ENCODE measurements at regions not wholly inside any gene's neighbourhood (a gene's known extent, or its start where the extent isn't known, plus 50 kb on each side); places are given as distances from the start of the nearest gene placed in this dataset.

DNA sequence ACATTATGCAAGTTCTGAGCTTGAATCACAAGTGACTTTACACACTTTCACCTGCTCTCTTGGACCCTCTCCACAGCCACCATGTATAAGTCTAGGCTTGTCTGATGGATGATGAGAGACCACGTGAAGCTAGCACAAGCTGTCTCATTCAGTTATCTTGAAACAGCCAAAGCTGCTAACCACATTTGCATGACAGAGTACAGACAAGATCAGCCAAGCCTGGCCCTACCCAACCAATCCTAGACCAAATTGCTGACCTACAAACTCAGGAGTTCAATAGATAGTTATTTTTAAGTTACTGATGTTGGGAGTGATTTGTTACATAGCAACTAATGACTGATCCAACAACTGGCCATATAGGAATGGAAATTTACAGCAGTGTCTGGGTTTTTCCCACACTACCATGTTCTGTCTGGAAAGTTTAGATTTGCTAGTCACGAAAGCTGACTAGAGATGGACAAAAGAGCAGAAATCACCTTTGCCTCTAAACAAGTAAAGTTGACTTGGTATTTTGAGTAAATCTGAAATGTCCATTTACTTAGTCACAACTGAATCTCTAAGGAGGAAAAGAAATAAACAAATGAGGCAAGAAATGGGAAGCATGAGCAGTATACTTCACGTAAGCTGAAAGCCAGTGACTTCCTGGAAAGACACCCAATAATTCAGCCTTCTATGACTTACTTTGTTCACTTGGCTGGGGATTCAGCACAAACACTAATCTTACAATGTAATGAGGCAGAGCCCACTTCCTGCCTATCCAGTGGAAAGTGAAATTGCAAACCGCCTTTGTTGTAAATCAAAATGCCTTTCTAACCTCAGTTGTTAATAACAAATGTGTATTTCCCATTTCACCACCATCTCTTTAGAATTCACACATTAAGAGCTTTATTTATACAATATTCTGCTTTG is 101.7 kb downstream of the FAM181B start:
- TF ChIP-seq ZFP30 (CRISPR knock-in tag; IDR thresholded peaks at IDR 0.05) (no peak), ZFP3 (CRISPR knock-in tag; IDR thresholded peaks at IDR 0.05) (no peak), ZNF565 (CRISPR knock-in tag; conservative IDR thresholded peaks at IDR 0.05; ENCODE audit: low read depth) (no peak), CSDC2 (CRISPR knock-in tag; IDR thresholded peaks at IDR 0.05) (no peak), RARB (CRISPR knock-in tag; IDR thresholded peaks at IDR 0.05) (no peak), ISL1 (CRISPR knock-in tag; IDR thresholded peaks at IDR 0.05) (no peak), PPARA (CRISPR knock-in tag; IDR thresholded peaks at IDR 0.05; ENCODE audit: borderline replicate concordance) (no peak), ESRRG (CRISPR knock-in tag; IDR thresholded peaks at IDR 0.05) (no peak), OSR1 (CRISPR knock-in tag; IDR thresholded peaks at IDR 0.05) (no peak)
- TF ChIP-seq, protein P1, sequence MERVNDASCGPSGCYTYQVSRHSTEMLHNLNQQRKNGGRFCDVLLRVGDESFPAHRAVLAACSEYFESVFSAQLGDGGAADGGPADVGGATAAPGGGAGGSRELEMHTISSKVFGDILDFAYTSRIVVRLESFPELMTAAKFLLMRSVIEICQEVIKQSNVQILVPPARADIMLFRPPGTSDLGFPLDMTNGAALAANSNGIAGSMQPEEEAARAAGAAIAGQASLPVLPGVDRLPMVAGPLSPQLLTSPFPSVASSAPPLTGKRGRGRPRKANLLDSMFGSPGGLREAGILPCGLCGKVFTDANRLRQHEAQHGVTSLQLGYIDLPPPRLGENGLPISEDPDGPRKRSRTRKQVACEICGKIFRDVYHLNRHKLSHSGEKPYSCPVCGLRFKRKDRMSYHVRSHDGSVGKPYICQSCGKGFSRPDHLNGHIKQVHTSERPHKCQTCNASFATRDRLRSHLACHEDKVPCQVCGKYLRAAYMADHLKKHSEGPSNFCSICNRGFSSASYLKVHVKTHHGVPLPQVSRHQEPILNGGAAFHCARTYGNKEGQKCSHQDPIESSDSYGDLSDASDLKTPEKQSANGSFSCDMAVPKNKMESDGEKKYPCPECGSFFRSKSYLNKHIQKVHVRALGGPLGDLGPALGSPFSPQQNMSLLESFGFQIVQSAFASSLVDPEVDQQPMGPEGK (CRISPR knock-in tag; IDR thresholded peaks at IDR 0.05; ENCODE audit: borderline replicate concordance) = no peak
- TF ChIP-seq, protein P2, sequence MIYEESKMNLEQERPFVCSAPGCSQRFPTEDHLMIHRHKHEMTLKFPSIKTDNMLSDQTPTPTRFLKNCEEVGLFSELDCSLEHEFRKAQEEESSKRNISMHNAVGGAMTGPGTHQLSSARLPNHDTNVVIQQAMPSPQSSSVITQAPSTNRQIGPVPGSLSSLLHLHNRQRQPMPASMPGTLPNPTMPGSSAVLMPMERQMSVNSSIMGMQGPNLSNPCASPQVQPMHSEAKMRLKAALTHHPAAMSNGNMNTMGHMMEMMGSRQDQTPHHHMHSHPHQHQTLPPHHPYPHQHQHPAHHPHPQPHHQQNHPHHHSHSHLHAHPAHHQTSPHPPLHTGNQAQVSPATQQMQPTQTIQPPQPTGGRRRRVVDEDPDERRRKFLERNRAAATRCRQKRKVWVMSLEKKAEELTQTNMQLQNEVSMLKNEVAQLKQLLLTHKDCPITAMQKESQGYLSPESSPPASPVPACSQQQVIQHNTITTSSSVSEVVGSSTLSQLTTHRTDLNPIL (CRISPR knock-in tag; IDR thresholded peaks at IDR 0.05; ENCODE audit: low read depth) = no peak
- TF ChIP-seq, protein P3, sequence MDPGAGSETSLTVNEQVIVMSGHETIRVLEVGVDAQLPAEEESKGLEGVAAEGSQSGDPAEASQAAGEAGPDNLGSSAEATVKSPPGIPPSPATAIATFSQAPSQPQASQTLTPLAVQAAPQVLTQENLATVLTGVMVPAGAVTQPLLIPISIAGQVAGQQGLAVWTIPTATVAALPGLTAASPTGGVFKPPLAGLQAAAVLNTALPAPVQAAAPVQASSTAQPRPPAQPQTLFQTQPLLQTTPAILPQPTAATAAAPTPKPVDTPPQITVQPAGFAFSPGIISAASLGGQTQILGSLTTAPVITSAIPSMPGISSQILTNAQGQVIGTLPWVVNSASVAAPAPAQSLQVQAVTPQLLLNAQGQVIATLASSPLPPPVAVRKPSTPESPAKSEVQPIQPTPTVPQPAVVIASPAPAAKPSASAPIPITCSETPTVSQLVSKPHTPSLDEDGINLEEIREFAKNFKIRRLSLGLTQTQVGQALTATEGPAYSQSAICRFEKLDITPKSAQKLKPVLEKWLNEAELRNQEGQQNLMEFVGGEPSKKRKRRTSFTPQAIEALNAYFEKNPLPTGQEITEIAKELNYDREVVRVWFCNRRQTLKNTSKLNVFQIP (CRISPR knock-in tag; IDR thresholded peaks at IDR 0.05; ENCODE audit: borderline replicate concordance, low read depth) = no peak
- ATAC-seq = no peak

DNA sequence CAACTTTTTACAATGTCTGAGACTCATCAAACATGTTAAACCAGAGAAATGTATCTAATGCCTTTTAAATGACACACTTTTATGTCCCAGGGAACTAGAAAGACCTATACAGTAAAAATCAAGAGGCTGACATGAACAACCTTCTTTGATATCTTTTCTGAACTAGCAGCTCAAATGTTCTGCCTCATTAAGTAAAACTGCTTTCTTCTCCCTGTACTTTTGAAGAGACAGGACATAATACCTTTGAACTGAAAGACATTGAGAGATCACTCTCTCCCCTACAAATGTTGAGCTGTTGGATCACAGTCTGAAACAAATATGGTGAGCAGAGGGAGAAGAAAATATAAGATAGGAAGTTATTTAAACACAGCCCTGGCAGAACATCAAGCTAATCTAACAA is 123.0 kb downstream of the FAM181B start:
- no peak for ATAC-seq
- TF ChIP-seq, protein P4, sequence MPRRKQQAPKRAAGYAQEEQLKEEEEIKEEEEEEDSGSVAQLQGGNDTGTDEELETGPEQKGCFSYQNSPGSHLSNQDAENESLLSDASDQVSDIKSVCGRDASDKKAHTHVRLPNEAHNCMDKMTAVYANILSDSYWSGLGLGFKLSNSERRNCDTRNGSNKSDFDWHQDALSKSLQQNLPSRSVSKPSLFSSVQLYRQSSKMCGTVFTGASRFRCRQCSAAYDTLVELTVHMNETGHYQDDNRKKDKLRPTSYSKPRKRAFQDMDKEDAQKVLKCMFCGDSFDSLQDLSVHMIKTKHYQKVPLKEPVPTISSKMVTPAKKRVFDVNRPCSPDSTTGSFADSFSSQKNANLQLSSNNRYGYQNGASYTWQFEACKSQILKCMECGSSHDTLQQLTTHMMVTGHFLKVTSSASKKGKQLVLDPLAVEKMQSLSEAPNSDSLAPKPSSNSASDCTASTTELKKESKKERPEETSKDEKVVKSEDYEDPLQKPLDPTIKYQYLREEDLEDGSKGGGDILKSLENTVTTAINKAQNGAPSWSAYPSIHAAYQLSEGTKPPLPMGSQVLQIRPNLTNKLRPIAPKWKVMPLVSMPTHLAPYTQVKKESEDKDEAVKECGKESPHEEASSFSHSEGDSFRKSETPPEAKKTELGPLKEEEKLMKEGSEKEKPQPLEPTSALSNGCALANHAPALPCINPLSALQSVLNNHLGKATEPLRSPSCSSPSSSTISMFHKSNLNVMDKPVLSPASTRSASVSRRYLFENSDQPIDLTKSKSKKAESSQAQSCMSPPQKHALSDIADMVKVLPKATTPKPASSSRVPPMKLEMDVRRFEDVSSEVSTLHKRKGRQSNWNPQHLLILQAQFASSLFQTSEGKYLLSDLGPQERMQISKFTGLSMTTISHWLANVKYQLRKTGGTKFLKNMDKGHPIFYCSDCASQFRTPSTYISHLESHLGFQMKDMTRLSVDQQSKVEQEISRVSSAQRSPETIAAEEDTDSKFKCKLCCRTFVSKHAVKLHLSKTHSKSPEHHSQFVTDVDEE (CRISPR knock-in tag; IDR thresholded peaks at IDR 0.05) = no peak
- no peak for TF ChIP-seq OSR1 (CRISPR knock-in tag; IDR thresholded peaks at IDR 0.05)
- TF ChIP-seq, protein P1 (CRISPR knock-in tag; IDR thresholded peaks at IDR 0.05; ENCODE audit: borderline replicate concordance) = no peak
- TF ChIP-seq, protein P2 (CRISPR knock-in tag; IDR thresholded peaks at IDR 0.05; ENCODE audit: low read depth) = no peak
- TF ChIP-seq, protein P3 (CRISPR knock-in tag; IDR thresholded peaks at IDR 0.05; ENCODE audit: borderline replicate concordance, low read depth) = no peak
- no peak for TF ChIP-seq ARNTL (CRISPR knock-in tag; IDR thresholded peaks at IDR 0.05; ENCODE audit: borderline replicate concordance, low read depth)
- TF ChIP-seq, protein P5, sequence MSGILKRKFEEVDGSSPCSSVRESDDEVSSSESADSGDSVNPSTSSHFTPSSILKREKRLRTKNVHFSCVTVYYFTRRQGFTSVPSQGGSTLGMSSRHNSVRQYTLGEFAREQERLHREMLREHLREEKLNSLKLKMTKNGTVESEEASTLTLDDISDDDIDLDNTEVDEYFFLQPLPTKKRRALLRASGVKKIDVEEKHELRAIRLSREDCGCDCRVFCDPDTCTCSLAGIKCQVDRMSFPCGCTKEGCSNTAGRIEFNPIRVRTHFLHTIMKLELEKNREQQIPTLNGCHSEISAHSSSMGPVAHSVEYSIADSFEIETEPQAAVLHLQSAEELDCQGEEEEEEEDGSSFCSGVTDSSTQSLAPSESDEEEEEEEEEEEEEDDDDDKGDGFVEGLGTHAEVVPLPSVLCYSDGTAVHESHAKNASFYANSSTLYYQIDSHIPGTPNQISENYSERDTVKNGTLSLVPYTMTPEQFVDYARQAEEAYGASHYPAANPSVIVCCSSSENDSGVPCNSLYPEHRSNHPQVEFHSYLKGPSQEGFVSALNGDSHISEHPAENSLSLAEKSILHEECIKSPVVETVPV (CRISPR knock-in tag; IDR thresholded peaks at IDR 0.05) = no peak
- TF ChIP-seq ISL1 (CRISPR knock-in tag; IDR thresholded peaks at IDR 0.05) = no peak
- TF ChIP-seq ZNF8 (CRISPR knock-in tag; IDR thresholded peaks at IDR 0.05) = no peak
- TF ChIP-seq ZFP30 (CRISPR knock-in tag; IDR thresholded peaks at IDR 0.05) = no peak
- TF ChIP-seq GLIS3 (CRISPR knock-in tag; IDR thresholded peaks at IDR 0.05) = no peak
- TF ChIP-seq ZFP3 (CRISPR knock-in tag; IDR thresholded peaks at IDR 0.05) = no peak
- TF ChIP-seq TCF4 (CRISPR knock-in tag; IDR thresholded peaks at IDR 0.05; ENCODE audit: borderline replicate concordance) = no peak
- TF ChIP-seq TOX (CRISPR knock-in tag; IDR thresholded peaks at IDR 0.05; ENCODE audit: borderline replicate concordance) = no peak
- TF ChIP-seq CSDC2 (CRISPR knock-in tag; IDR thresholded peaks at IDR 0.05) = no peak
- TF ChIP-seq ESRRG (CRISPR knock-in tag; IDR thresholded peaks at IDR 0.05) = no peak

Measured in SK-N-SH treated with all-trans-retinoic acid at 6 μM for 48 hours (cell line).